Stomach (tissue), 8 donors: ENCODE measurements at regions not wholly inside any gene's neighbourhood (a gene's known extent, or its start where the extent isn't known, plus 50 kb on each side); places are given as distances from the start of the nearest gene placed in this dataset.
A peak's percentile ranks its signal among the peaks of the same experiment; 100 is the strongest.

Experiments
- DNase-seq, 2 donors: peaks; one replicate each; pipeline versions ENCODE4 v3.0.0 to v3.0.0-alpha.2; 2013 to 2019
- H3K27ac ChIP-seq, 5 donors: fragments of 200-600 bp in 4 of 5; sonication (generic) in 4 of 5; one replicate each; pipeline ENCODE4 v1.5.1; 2013 to 2019; ENCODE audit warnings: mild to moderate bottlenecking in 1 of 5, moderate library complexity in 1 of 5
- H3K27me3 ChIP-seq, 3 donors: fragments of 200-600 bp; sonication (generic); one replicate each; pipeline ENCODE4 v1.5.1; 2017 to 2019; ENCODE audit warnings: mixed run types in 1 of 3
- H3K36me3 ChIP-seq, 4 donors: fragments of 200-600 bp; sonication (generic); 1 replicate in 3 of 4; 2 replicates in 1 of 4; pipeline ENCODE4 v1.5.1; 2016 to 2019
- H3K4me1 ChIP-seq, 4 donors: fragments of 200-600 bp; sonication (generic); one replicate each; pipeline ENCODE4 v1.5.1; 2016 to 2019
- H3K4me3 ChIP-seq, 4 donors: fragments of 200-600 bp; sonication (generic) in 3 of 4; one replicate each; pipeline ENCODE4 v1.5.1; 2016 to 2019; ENCODE audit warnings: mild to moderate bottlenecking in 1 of 4
- H3K9me3 ChIP-seq, 4 donors: fragments of 200-600 bp; sonication (generic); one replicate each; pipeline ENCODE4 v1.5.1; 2016 to 2019
- CTCF ChIP-seq, 7 experiments: fragments of 450-650 bp in 4 of 7; fragments of 200-600 bp in 3 of 7; sonication (generic) in 3 of 7; IDR thresholded peaks; one replicate each; pipeline ENCODE4 v1.5.1; 2016 to 2019; ENCODE audit warnings: antibody characterized with exemption in 7 of 7, control low read depth in 2 of 7, mild to moderate bottlenecking in 1 of 7
- EP300 ChIP-seq: sonication (generic); formaldehyde crosslinking; IDR thresholded peaks from one replicate; pipeline ENCODE4 v1.6.1; 2017; ENCODE audit warnings: antibody characterized with exemption
- POLR2A ChIP-seq, 4 donors: fragments of 450-650 bp; IDR thresholded peaks; one replicate each; pipeline ENCODE4 v1.6.1; 2016; ENCODE audit warnings: antibody characterized with exemption in 4 of 4, control low read depth in 2 of 4, mild to moderate bottlenecking in 1 of 4, moderate library complexity in 1 of 4
- POLR2AphosphoS5 ChIP-seq, 3 donors: sonication (generic); formaldehyde crosslinking; IDR thresholded peaks; one replicate each; pipeline ENCODE4 v1.6.1; 2016; ENCODE audit warnings: antibody characterized with exemption in 3 of 3
- WGBS, 5 donors: extraction: QIAGEN DNeasy Blood & Tissue Kit in 3 of 5; methylation state at CpG; one replicate each; pipeline versions ENCODE4 v1.1.5 to v1.1.7; 2013 to 2018; 5-methylcytosine and 5-hydroxymethylcytosine counted together
- intact Hi-C: fragments of 100-400 bp; cut with DNase I; formaldehyde crosslinking; loops from one replicate; pipeline ENCODE4 v1.15.1; 2023; ENCODE audit warnings: low total_unique reads
- donor health status: healthy with polysubstance abuse.
- donor health status: Bipolar disorder and iron deficiency.
- donor health status: healthy.

- Histone ChIP-seq H3K36me3 (no peaks in the 10 kb centered on the region), H3K4me1 (no peaks in the 10 kb centered on the region), H3K9me3 (no peaks in the 10 kb centered on the region), H3K27me3 (no peaks in the 10 kb centered on the region), H3K27ac (no peak overlapping the region), H3K4me3 (no peak overlapping the region)
- intact Hi-C loops, result no loop called here
- TF ChIP-seq POLR2A (IDR thresholded peaks at IDR 0.05), result no peak
- TF ChIP-seq CTCF (IDR thresholded peaks at IDR 0.05), result no peak
- TF ChIP-seq POLR2AphosphoS5 (IDR thresholded peaks at IDR 0.05), result no peak
- no peak for TF ChIP-seq EP300
- no peak for DNase-seq
Observed at GRCh38 chr13:72201726-72202125, 334.7 kb upstream of the DACH1 start.

GRCh38 chr13:72199640-72200039 lies 332.6 kb upstream of the DACH1 start:
- TF ChIP-seq CTCF (IDR thresholded peaks at IDR 0.05) (no peak), POLR2AphosphoS5 (IDR thresholded peaks at IDR 0.05) (no peak), EP300 (no peak), POLR2A (IDR thresholded peaks at IDR 0.05) (no peak)
- H3K4me3 ChIP-seq, result no peak overlapping the region
- intact Hi-C loops, result no loop called here
- no peak overlapping the region for H3K27ac ChIP-seq
- no peaks in the 10 kb centered on the region for H3K4me1 ChIP-seq
- no peaks in the 10 kb centered on the region for H3K36me3 ChIP-seq
- H3K27me3 ChIP-seq, result no peaks in the 10 kb centered on the region
- 35 to 45% (median 40%) methylated on average over 2 of the region's 2 CpGs for WGBS, 5 donors
- no peaks in the 10 kb centered on the region for H3K9me3 ChIP-seq
- no peak for DNase-seq

GRCh38 chr13:72198967-72199560 lies 332.1 kb upstream of the DACH1 start:
- Histone ChIP-seq H3K27ac (no peak overlapping the region), H3K4me3 (no peak overlapping the region), H3K27me3 (no peaks in the 10 kb centered on the region), H3K9me3 (no peaks in the 10 kb centered on the region), H3K4me1 (no peaks in the 10 kb centered on the region), H3K36me3 (no peaks in the 10 kb centered on the region)
- TF ChIP-seq POLR2A (IDR thresholded peaks at IDR 0.05), result no peak
- intact Hi-C loops, result no loop called here
- DNase-seq, result peak in 1 of 2 donors; percentile 28
- WGBS, 5 donors, result 33 to 57% (median 49%) methylated on average over 2 of the region's 2 CpGs

GRCh38 chr13:72198042-72198441 lies 331.0 kb upstream of the DACH1 start:
- Histone ChIP-seq H3K4me3 (no peak overlapping the region), H3K36me3 (no peaks in the 10 kb centered on the region), H3K27me3 (no peaks in the 10 kb centered on the region), H3K9me3 (no peaks in the 10 kb centered on the region), H3K27ac (no peak overlapping the region), H3K4me1 (no peaks in the 10 kb centered on the region)
- WGBS, 5 donors, result 58 to 80% (median 70%) methylated on average over 3 of the region's 3 CpGs
- DNase-seq, result no peak
- intact Hi-C loops, result no loop called here
- TF ChIP-seq EP300, result no peak
- no peak for TF ChIP-seq POLR2A (IDR thresholded peaks at IDR 0.05)
- TF ChIP-seq POLR2AphosphoS5 (IDR thresholded peaks at IDR 0.05), result no peak
- TF ChIP-seq CTCF (IDR thresholded peaks at IDR 0.05), result no peak

- no peaks in the 10 kb centered on the region for H3K9me3 ChIP-seq
- H3K4me3 ChIP-seq, result no peak overlapping the region
- DNase-seq, result no peak
- no peaks in the 10 kb centered on the region for H3K27me3 ChIP-seq
- intact Hi-C loops, result no loop called here
- no peaks in the 10 kb centered on the region for H3K36me3 ChIP-seq
- WGBS, 5 donors, result 52 to 60% (median 54%) methylated on average over 3 of the region's 3 CpGs
- no peaks in the 10 kb centered on the region for H3K4me1 ChIP-seq
- H3K27ac ChIP-seq, result no peak overlapping the region
- TF ChIP-seq POLR2A (IDR thresholded peaks at IDR 0.05) (no peak), CTCF (IDR thresholded peaks at IDR 0.05) (no peak), POLR2AphosphoS5 (IDR thresholded peaks at IDR 0.05) (no peak), EP300 (no peak)
Observed at GRCh38 chr13:72195044-72195704, 328.2 kb upstream of the DACH1 start.
